GM19455 (cell line): ENCODE measurements at regions not wholly inside any gene's neighbourhood (a gene's known extent, or its start where the extent isn't known, plus 50 kb on each side); places are given as distances from the start of the nearest gene placed in this dataset.

ENCODE experiments used
- ATAC-seq: cut with Tn5 transposase; IDR thresholded peaks from one replicate; pipeline ENCODE4 v1.9.1; 2021; ENCODE audit not compliant: unreplicated experiment

- ATAC-seq = no peak
Measured at GRCh38 chr14:53692451-53692850, 264.2 kb downstream of the BMP4 start.

- ATAC-seq = no peak
Measured at GRCh38 chr14:53683229-53683628, 273.4 kb downstream of the BMP4 start.

GRCh38 chr14:53672526-53672925 lies 284.1 kb downstream of the BMP4 start:
- ATAC-seq = no peak

- ATAC-seq = no peak
Measured at GRCh38 chr14:53670701-53671100, 285.9 kb downstream of the BMP4 start.

- ATAC-seq = no peak
Measured at GRCh38 chr14:53668897-53669296, 287.7 kb downstream of the BMP4 start.

- ATAC-seq = no peak
Measured at GRCh38 chr14:53663709-53664108, 292.9 kb downstream of the BMP4 start.

GRCh38 chr14:53655080-53655785 lies 301.4 kb downstream of the BMP4 start:
- ATAC-seq = no peak

GRCh38 chr14:53652068-53652467 lies 304.6 kb downstream of the BMP4 start:
- no peak for ATAC-seq

- no peak for ATAC-seq
Measured at GRCh38 chr14:53651096-53651740, 305.4 kb downstream of the BMP4 start.

GRCh38 chr14:53646925-53647324 lies 309.7 kb downstream of the BMP4 start:
- ATAC-seq = no peak

GRCh38 chr14:53640695-53641094 lies 315.9 kb downstream of the BMP4 start:
- ATAC-seq = no peak

GRCh38 chr14:53638966-53639365 lies 317.7 kb downstream of the BMP4 start:
- ATAC-seq = no peak

GRCh38 chr14:53634793-53635192 lies 321.8 kb downstream of the BMP4 start:
- no peak for ATAC-seq

GRCh38 chr14:53630336-53630735 lies 326.3 kb downstream of the BMP4 start:
- ATAC-seq = no peak

GRCh38 chr14:53628732-53629430 lies 327.7 kb downstream of the BMP4 start:
- ATAC-seq = no peak

GRCh38 chr14:53628261-53628660 lies 328.4 kb downstream of the BMP4 start:
- ATAC-seq = no peak

- ATAC-seq = no peak
Measured at GRCh38 chr14:53626761-53627160, 329.9 kb downstream of the BMP4 start.

- no peak for ATAC-seq
Measured at GRCh38 chr14:53622447-53622846, 334.2 kb downstream of the BMP4 start.

- ATAC-seq = no peak
Measured at GRCh38 chr14:53621921-53622320, 334.7 kb downstream of the BMP4 start.

- ATAC-seq = no peak
Measured at GRCh38 chr14:53621433-53621832, 335.2 kb downstream of the BMP4 start.

GRCh38 chr14:53620890-53621289 lies 335.7 kb downstream of the BMP4 start:
- ATAC-seq = no peak

- no peak for ATAC-seq
Measured at GRCh38 chr14:53620317-53620716, 336.3 kb downstream of the BMP4 start.
